ENCODE measurements at regions not wholly inside any gene's neighbourhood (a gene's known extent, or its start where the extent isn't known, plus 50 kb on each side); places are given as distances from the start of the nearest gene placed in this dataset.

GRCh38 chr2:41791523-41791922, 256.3 kb upstream of the PKDCC start:
- Histone ChIP-seq H3K27me3 (replicated peaks in 1 of 7) (no peaks in the 10 kb centered on the region), H3K27ac (no peak overlapping the region), H3K4me1 (no peaks in the 10 kb centered on the region), H3K36me3 (no peaks in the 10 kb centered on the region), H3K9me3 (no peaks in the 10 kb centered on the region), H3K4me3 (no peak overlapping the region)
- intact Hi-C loops (cut with DNase I; ENCODE audit: low total_unique reads), result no loop called here
- DNase-seq, result no peak
- WGBS, 5 donors, result 43 to 54% (median 48%) methylated on average over 1 of the region's 1 CpG
- TF ChIP-seq POLR2A (IDR thresholded peaks at IDR 0.05), result no peak
- no peak for TF ChIP-seq POLR2AphosphoS5 (IDR thresholded peaks at IDR 0.05)
- no peak for TF ChIP-seq CTCF (IDR thresholded peaks at IDR 0.05 in 8 of 11, conservative IDR thresholded peaks at IDR 0.05 in 3 of 11)

- no peak overlapping the region for H3K4me3 ChIP-seq
- H3K4me1 ChIP-seq, result no peaks in the 10 kb centered on the region
- intact Hi-C loops (cut with DNase I; ENCODE audit: low total_unique reads), result no loop called here
- peaks cover 0 to 29% (median 16%) of the 10 kb centered on the region in 8 donors for H3K9me3 ChIP-seq
- H3K27ac ChIP-seq, result no peak overlapping the region
- H3K36me3 ChIP-seq, result no peaks in the 10 kb centered on the region
- WGBS, 5 donors, result 63 to 79% (median 71%) methylated on average over 1 of the region's 1 CpG
- DNase-seq, result no peak
- peaks cover 0 to 36% (median 0%) of the 10 kb centered on the region in 7 donors for H3K27me3 ChIP-seq (replicated peaks in 1 of 7)
- TF ChIP-seq CTCF (IDR thresholded peaks at IDR 0.05 in 8 of 11, conservative IDR thresholded peaks at IDR 0.05 in 3 of 11), result no peak
- no peak for TF ChIP-seq POLR2AphosphoS5 (IDR thresholded peaks at IDR 0.05)
- no peak for TF ChIP-seq POLR2A (IDR thresholded peaks at IDR 0.05)
Measured at GRCh38 chr2:41803361-41803760, 244.5 kb upstream of the PKDCC start.

GRCh38 chr2:41806286-41806685, 241.5 kb upstream of the PKDCC start:
- no peak overlapping the region for H3K27ac ChIP-seq
- intact Hi-C loops (cut with DNase I; ENCODE audit: low total_unique reads), result no loop called here
- TF ChIP-seq POLR2AphosphoS5 (IDR thresholded peaks at IDR 0.05) (no peak), POLR2A (IDR thresholded peaks at IDR 0.05) (no peak), CTCF (IDR thresholded peaks at IDR 0.05 in 8 of 11, conservative IDR thresholded peaks at IDR 0.05 in 3 of 11) (no peak)

GRCh38 chr2:41821167-41821566, 226.7 kb upstream of the PKDCC start:
- Histone ChIP-seq H3K4me3 (no peak overlapping the region), H3K36me3 (no peaks in the 10 kb centered on the region), H3K27ac (no peak overlapping the region), H3K9me3 (peaks cover 0 to 44% (median 28%) of the 10 kb centered on the region in 8 donors), H3K4me1 (no peaks in the 10 kb centered on the region), H3K27me3 (replicated peaks in 1 of 7) (peaks cover 0 to 17% (median 0%) of the 10 kb centered on the region in 7 donors)
- 27 to 53% (median 35%) methylated on average over 2 of the region's 2 CpGs for WGBS, 5 donors
- intact Hi-C loops (cut with DNase I; ENCODE audit: low total_unique reads), result no loop called here
- no peak for DNase-seq
- no peak for TF ChIP-seq POLR2AphosphoS5 (IDR thresholded peaks at IDR 0.05)
- no peak for TF ChIP-seq CTCF (IDR thresholded peaks at IDR 0.05 in 8 of 11, conservative IDR thresholded peaks at IDR 0.05 in 3 of 11)
- no peak for TF ChIP-seq POLR2A (IDR thresholded peaks at IDR 0.05)

More at GRCh38 chr2:41806286-41806685, 241.5 kb upstream of the PKDCC start:
- 86 to 99% (median 96%) methylated on average over 2 of the region's 2 CpGs for WGBS, 5 donors
- no peaks in the 10 kb centered on the region for H3K36me3 ChIP-seq
- no peak for DNase-seq
- H3K27me3 ChIP-seq (replicated peaks in 1 of 7), result peaks cover 0 to 44% (median 0%) of the 10 kb centered on the region in 7 donors
- H3K4me1 ChIP-seq, result no peaks in the 10 kb centered on the region
- peaks cover 0 to 19% (median 9%) of the 10 kb centered on the region in 8 donors for H3K9me3 ChIP-seq
- H3K4me3 ChIP-seq, result no peak overlapping the region
